ENCODE measurements at regions not wholly inside any gene's neighbourhood (a gene's known extent, or its start where the extent isn't known, plus 50 kb on each side); places are given as distances from the start of the nearest gene placed in this dataset.

GRCh38 chr3:40845916-40846315, 321.2 kb downstream of the ZNF621 start:
- no peak overlapping the region for H3K27ac ChIP-seq (ENCODE audit: low read length)
- TF ChIP-seq EZH2 (IDR thresholded peaks at IDR 0.05; ENCODE audit: borderline replicate concordance, low read depth, low read length, severe bottlenecking): no peak
- TF ChIP-seq CTCF (IDR thresholded peaks at IDR 0.05; ENCODE audit: borderline replicate concordance, extremely low read depth, low read length, poor library complexity, severe bottlenecking): no peak
- ATAC-seq (ENCODE audit: insufficient read depth, low read depth): no peak

DNA sequence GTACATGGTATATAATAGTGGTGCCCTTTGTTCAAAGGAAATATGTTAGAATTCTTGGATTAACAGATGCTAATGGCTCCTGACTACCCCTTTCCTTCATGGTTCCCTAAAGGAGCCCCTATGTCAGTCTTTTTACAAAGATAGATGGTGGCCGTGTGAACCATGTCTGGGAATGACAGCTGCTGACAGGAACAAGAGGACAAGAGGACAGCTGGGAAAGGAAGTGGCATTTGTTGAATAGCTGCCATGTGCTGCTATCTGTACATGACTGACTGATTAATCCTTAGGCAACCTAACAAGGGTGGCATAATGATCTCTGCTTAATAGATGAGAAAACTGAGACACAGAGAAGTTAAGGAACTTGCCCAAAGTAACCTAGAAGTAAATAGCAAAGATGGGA, 321.7 kb downstream of the ZNF621 start:
- ATAC-seq (ENCODE audit: insufficient read depth, low read depth) (no peak), DNase-seq (no peak)
- Histone ChIP-seq H2AFZ (ENCODE audit: low read depth, low read length) (no peak overlapping the region), H3K36me3 (ENCODE audit: insufficient read depth, low read length) (no peaks in the 10 kb centered on the region), H3K4me2 (ENCODE audit: insufficient read depth, low read length) (no peak overlapping the region), H3K27ac (ENCODE audit: low read length) (no peak overlapping the region), H3K4me3 (ENCODE audit: low read depth in 1 of 2, low read length in 2 of 2) (no peak overlapping the region), H3K79me2 (ENCODE audit: insufficient read depth, low read length) (no peaks in the 10 kb centered on the region), H3K27me3 (ENCODE audit: insufficient read depth, low read length, poor library complexity) (no peaks in the 10 kb centered on the region), H3K4me1 (ENCODE audit: insufficient read depth, low read length) (no peaks in the 10 kb centered on the region), H3K9ac (ENCODE audit: low read depth, low read length) (no peak overlapping the region), H4K20me1 (ENCODE audit: insufficient read depth, low read length) (no peaks in the 10 kb centered on the region), H3K9me3 (ENCODE audit: insufficient read depth, low read length, severe bottlenecking) (no peaks in the 10 kb centered on the region)
- TF ChIP-seq CTCF (IDR thresholded peaks at IDR 0.05; ENCODE audit: borderline replicate concordance, extremely low read depth, low read length, poor library complexity, severe bottlenecking) (no peak), EZH2 (IDR thresholded peaks at IDR 0.05; ENCODE audit: borderline replicate concordance, low read depth, low read length, severe bottlenecking) (no peak)

More at GRCh38 chr3:40845916-40846315, 321.2 kb downstream of the ZNF621 start:
- no peaks in the 10 kb centered on the region for H4K20me1 ChIP-seq (ENCODE audit: insufficient read depth, low read length)
- H3K4me1 ChIP-seq (ENCODE audit: insufficient read depth, low read length): no peaks in the 10 kb centered on the region
- H3K79me2 ChIP-seq (ENCODE audit: insufficient read depth, low read length): no peaks in the 10 kb centered on the region
- no peak for DNase-seq
- no peak overlapping the region for H3K9ac ChIP-seq (ENCODE audit: low read depth, low read length)
- H2AFZ ChIP-seq (ENCODE audit: low read depth, low read length): no peak overlapping the region
- H3K27me3 ChIP-seq (ENCODE audit: insufficient read depth, low read length, poor library complexity): no peaks in the 10 kb centered on the region
- no peak overlapping the region for H3K4me2 ChIP-seq (ENCODE audit: insufficient read depth, low read length)
- no peaks in the 10 kb centered on the region for H3K36me3 ChIP-seq (ENCODE audit: insufficient read depth, low read length)
- H3K4me3 ChIP-seq (ENCODE audit: low read depth in 1 of 2, low read length in 2 of 2): no peak overlapping the region
- H3K9me3 ChIP-seq (ENCODE audit: insufficient read depth, low read length, severe bottlenecking): no peaks in the 10 kb centered on the region

DNA sequence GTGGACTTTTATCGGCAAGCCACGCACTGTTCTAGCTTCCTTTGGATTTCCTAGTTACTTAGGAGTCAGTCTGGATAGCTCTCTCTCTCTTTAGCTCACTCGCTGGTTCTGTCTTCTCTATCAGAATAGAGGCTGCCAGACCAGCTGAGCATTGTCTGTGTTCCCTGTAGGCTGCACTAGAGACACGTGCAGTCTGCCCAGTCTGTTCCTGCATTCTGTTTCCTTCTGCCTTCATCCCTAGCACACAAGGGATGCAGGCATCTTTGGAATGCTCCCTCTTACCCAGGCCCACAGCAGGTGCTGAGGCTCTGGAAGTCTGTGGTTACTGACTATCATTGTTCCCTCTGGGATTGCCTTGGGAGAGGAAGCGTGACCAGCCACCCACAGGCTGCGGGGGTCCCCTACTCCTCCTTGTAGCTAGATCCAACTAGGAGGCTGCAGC, 322.8 kb downstream of the ZNF621 start:
- H3K27ac ChIP-seq (ENCODE audit: low read length): no peak overlapping the region
- DNase-seq: no peak
- H3K4me3 ChIP-seq (ENCODE audit: low read depth in 1 of 2, low read length in 2 of 2): no peak overlapping the region
- H3K4me2 ChIP-seq (ENCODE audit: insufficient read depth, low read length): no peak overlapping the region
- no peaks in the 10 kb centered on the region for H3K79me2 ChIP-seq (ENCODE audit: insufficient read depth, low read length)
- H3K9me3 ChIP-seq (ENCODE audit: insufficient read depth, low read length, severe bottlenecking): no peaks in the 10 kb centered on the region
- no peak for TF ChIP-seq CTCF (IDR thresholded peaks at IDR 0.05; ENCODE audit: borderline replicate concordance, extremely low read depth, low read length, poor library complexity, severe bottlenecking)
- no peak for TF ChIP-seq EZH2 (IDR thresholded peaks at IDR 0.05; ENCODE audit: borderline replicate concordance, low read depth, low read length, severe bottlenecking)
- ATAC-seq (ENCODE audit: insufficient read depth, low read depth): no peak
- H3K36me3 ChIP-seq (ENCODE audit: insufficient read depth, low read length): no peaks in the 10 kb centered on the region
- no peaks in the 10 kb centered on the region for H3K27me3 ChIP-seq (ENCODE audit: insufficient read depth, low read length, poor library complexity)
- no peak overlapping the region for H2AFZ ChIP-seq (ENCODE audit: low read depth, low read length)
- H4K20me1 ChIP-seq (ENCODE audit: insufficient read depth, low read length): no peaks in the 10 kb centered on the region
- H3K4me1 ChIP-seq (ENCODE audit: insufficient read depth, low read length): no peaks in the 10 kb centered on the region
- no peak overlapping the region for H3K9ac ChIP-seq (ENCODE audit: low read depth, low read length)

DNA sequence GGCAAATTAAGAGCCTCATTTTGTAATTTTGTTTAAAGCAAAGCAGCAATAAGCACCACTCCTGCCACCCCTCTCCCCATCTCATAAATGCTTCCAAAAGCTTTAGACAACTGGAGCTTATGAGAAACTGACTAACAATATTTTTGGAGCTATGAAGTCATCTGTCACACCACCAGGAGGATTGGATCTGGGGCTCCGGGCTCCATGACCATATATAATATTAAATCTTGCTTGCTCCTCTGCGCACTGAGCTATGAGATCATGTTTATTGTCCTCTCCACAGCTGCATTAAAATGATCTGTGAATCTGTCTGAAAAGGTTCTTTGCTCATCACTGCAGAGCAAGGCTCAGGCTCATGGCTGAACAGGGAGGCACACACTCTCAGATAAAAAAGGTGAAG, 323.7 kb downstream of the ZNF621 start:
- H3K4me3 ChIP-seq (ENCODE audit: low read depth in 1 of 2, low read length in 2 of 2): no peak overlapping the region
- H3K4me1 ChIP-seq (ENCODE audit: insufficient read depth, low read length): no peaks in the 10 kb centered on the region
- no peaks in the 10 kb centered on the region for H3K79me2 ChIP-seq (ENCODE audit: insufficient read depth, low read length)
- no peaks in the 10 kb centered on the region for H3K36me3 ChIP-seq (ENCODE audit: insufficient read depth, low read length)
- H3K9ac ChIP-seq (ENCODE audit: low read depth, low read length): no peak overlapping the region
- DNase-seq (no peak), ATAC-seq (ENCODE audit: insufficient read depth, low read depth) (no peak)
- H4K20me1 ChIP-seq (ENCODE audit: insufficient read depth, low read length): no peaks in the 10 kb centered on the region
- no peak overlapping the region for H3K27ac ChIP-seq (ENCODE audit: low read length)
- H3K9me3 ChIP-seq (ENCODE audit: insufficient read depth, low read length, severe bottlenecking): no peaks in the 10 kb centered on the region
- no peak overlapping the region for H3K4me2 ChIP-seq (ENCODE audit: insufficient read depth, low read length)
- no peak for TF ChIP-seq EZH2 (IDR thresholded peaks at IDR 0.05; ENCODE audit: borderline replicate concordance, low read depth, low read length, severe bottlenecking)
- TF ChIP-seq CTCF (IDR thresholded peaks at IDR 0.05; ENCODE audit: borderline replicate concordance, extremely low read depth, low read length, poor library complexity, severe bottlenecking): no peak
- H3K27me3 ChIP-seq (ENCODE audit: insufficient read depth, low read length, poor library complexity): no peaks in the 10 kb centered on the region
- H2AFZ ChIP-seq (ENCODE audit: low read depth, low read length): no peak overlapping the region

Data from DND-41 (cell line).